DND-41 (cell line): ENCODE measurements at regions not wholly inside any gene's neighbourhood (a gene's known extent, or its start where the extent isn't known, plus 50 kb on each side); places are given as distances from the start of the nearest gene placed in this dataset.

Experiments
- ATAC-seq: fragments of 200-7000 bp; cut with Tn5 transposase; 3 replicates; pipeline ENCODE4 v1.9.1; 2021; ENCODE audit warnings: low read depth; ENCODE audit not compliant: insufficient read depth
- DNase-seq: peaks from one replicate; pipeline ENCODE4 v3.0.0-alpha.2; 2020
- H2AFZ ChIP-seq: 2 replicates; pipeline ENCODE4 v1.6.0; 2012; ENCODE audit warnings: low read depth, low read length
- H3K27ac ChIP-seq: 2 replicates; pipeline ENCODE4 v1.5.1; 2012; ENCODE audit warnings: low read length, inconsistent platforms
- H3K27me3 ChIP-seq: fragments of 200-600 bp; sonication (generic); 2 replicates; pipeline ENCODE4 v1.6.0; 2012; ENCODE audit warnings: low read length, mild to moderate bottlenecking, inconsistent platforms; ENCODE audit not compliant: insufficient read depth, poor library complexity
- H3K36me3 ChIP-seq: 2 replicates; pipeline ENCODE4 v1.5.1; 2012; ENCODE audit warnings: low read length, inconsistent platforms; ENCODE audit not compliant: insufficient read depth
- H3K4me1 ChIP-seq: 2 replicates; pipeline ENCODE4 v1.5.1; 2012; ENCODE audit warnings: mild to moderate bottlenecking, low read length; ENCODE audit not compliant: insufficient read depth
- H3K4me2 ChIP-seq: 2 replicates; pipeline ENCODE4 v1.6.0; 2012; ENCODE audit warnings: mild to moderate bottlenecking, moderate library complexity, low read length, inconsistent platforms; ENCODE audit not compliant: insufficient read depth
- H3K4me3 ChIP-seq, 2 experiments: fragments of 200-600 bp in 1 of 2; shearing (Covaris generic) in 1 of 2; 2 replicates each; pipeline ENCODE4 v1.5.1; 2012 to 2016; ENCODE audit warnings: inconsistent platforms in 2 of 2, low read length in 2 of 2, mild to moderate bottlenecking in 2 of 2, low read depth in 1 of 2, moderate library complexity in 1 of 2
- H3K79me2 ChIP-seq: 2 replicates; pipeline ENCODE4 v1.6.0; 2012; ENCODE audit warnings: low read length, inconsistent platforms; ENCODE audit not compliant: insufficient read depth
- H3K9ac ChIP-seq: 2 replicates; pipeline ENCODE4 v1.6.0; 2012; ENCODE audit warnings: low read depth, mild to moderate bottlenecking, inconsistent platforms, low read length, moderate library complexity
- H3K9me3 ChIP-seq: 2 replicates; pipeline ENCODE4 v1.5.1; 2012; ENCODE audit warnings: low read length, moderate library complexity, mild to moderate bottlenecking, inconsistent platforms; ENCODE audit not compliant: insufficient read depth, severe bottlenecking
- H4K20me1 ChIP-seq: 2 replicates; pipeline ENCODE4 v1.6.0; 2012; ENCODE audit warnings: low read length; ENCODE audit not compliant: insufficient read depth
- EZH2 ChIP-seq: IDR thresholded peaks from 3 replicates; pipeline ENCODE4 v1.6.1; 2012; ENCODE audit warnings: borderline replicate concordance, low read depth, mild to moderate bottlenecking, moderate library complexity, low read length, inconsistent platforms; ENCODE audit not compliant: severe bottlenecking
- TF ChIP-seq, protein P1 (sequence below): IDR thresholded peaks from 2 replicates; pipeline ENCODE4 v1.5.1; 2012; ENCODE audit warnings: borderline replicate concordance, low read length, moderate library complexity, mild to moderate bottlenecking; ENCODE audit not compliant: poor library complexity, severe bottlenecking; ENCODE audit errors: extremely low read depth

DNA sequence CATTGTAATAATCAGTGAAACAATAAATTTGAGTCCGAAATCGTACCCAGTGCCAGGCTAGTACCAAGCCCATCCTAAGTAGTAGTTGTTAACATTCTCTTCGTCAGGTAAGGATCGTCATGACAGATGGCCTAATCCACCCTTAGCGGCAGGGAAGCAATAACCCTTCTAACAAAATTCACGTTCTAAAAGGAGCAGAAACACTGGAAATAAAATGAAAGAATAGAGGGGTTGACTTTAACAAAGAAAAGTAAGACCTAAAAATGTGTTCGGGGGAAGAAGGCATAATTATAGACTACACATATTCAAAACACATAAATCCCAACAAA is 142.7 kb downstream of the CPEB2 start:
- no peaks in the 10 kb centered on the region for H3K4me1 ChIP-seq
- DNase-seq = no peak
- TF ChIP-seq EZH2 = no peak
- TF ChIP-seq, protein P1, sequence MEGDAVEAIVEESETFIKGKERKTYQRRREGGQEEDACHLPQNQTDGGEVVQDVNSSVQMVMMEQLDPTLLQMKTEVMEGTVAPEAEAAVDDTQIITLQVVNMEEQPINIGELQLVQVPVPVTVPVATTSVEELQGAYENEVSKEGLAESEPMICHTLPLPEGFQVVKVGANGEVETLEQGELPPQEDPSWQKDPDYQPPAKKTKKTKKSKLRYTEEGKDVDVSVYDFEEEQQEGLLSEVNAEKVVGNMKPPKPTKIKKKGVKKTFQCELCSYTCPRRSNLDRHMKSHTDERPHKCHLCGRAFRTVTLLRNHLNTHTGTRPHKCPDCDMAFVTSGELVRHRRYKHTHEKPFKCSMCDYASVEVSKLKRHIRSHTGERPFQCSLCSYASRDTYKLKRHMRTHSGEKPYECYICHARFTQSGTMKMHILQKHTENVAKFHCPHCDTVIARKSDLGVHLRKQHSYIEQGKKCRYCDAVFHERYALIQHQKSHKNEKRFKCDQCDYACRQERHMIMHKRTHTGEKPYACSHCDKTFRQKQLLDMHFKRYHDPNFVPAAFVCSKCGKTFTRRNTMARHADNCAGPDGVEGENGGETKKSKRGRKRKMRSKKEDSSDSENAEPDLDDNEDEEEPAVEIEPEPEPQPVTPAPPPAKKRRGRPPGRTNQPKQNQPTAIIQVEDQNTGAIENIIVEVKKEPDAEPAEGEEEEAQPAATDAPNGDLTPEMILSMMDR = no peak

DNA sequence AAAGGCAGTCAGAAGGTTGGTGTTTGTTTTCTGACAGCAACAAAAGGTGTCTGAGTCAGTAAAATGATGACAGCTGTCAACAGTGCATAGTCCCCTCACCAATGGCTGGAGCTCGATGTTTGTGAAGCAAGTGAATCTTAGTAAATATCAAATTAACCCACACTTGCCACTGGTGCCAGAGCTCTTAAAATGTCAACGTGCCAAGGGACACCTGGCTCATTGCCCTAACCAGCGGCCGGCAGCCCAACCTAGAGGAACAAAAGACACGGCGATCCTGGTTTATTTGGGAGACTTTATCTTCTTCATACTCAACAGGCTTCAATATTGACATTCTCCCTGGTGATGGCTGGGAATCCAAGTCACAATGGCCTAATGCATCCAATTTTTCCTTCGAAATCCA is 143.4 kb downstream of the CPEB2 start:
- H3K36me3 ChIP-seq = no peaks in the 10 kb centered on the region
- H3K9me3 ChIP-seq = no peaks in the 10 kb centered on the region
- DNase-seq (no peak), ATAC-seq (no peak)
- no peaks in the 10 kb centered on the region for H3K79me2 ChIP-seq
- TF ChIP-seq, protein P1 = no peak
- TF ChIP-seq EZH2 = no peak
- no peaks in the 10 kb centered on the region for H4K20me1 ChIP-seq
- H3K27me3 ChIP-seq = no peaks in the 10 kb centered on the region
- H3K4me3 ChIP-seq = no peak overlapping the region
- no peak overlapping the region for H3K9ac ChIP-seq
- no peak overlapping the region for H3K4me2 ChIP-seq
- no peak overlapping the region for H3K27ac ChIP-seq
- no peak overlapping the region for H2AFZ ChIP-seq
- H3K4me1 ChIP-seq = no peaks in the 10 kb centered on the region

More for the DNA sequence above, 142.7 kb downstream of the CPEB2 start:
- no peak overlapping the region for H2AFZ ChIP-seq
- H3K9me3 ChIP-seq = no peaks in the 10 kb centered on the region
- no peak for ATAC-seq
- no peaks in the 10 kb centered on the region for H3K27me3 ChIP-seq
- H3K4me2 ChIP-seq = no peak overlapping the region
- H3K79me2 ChIP-seq = no peaks in the 10 kb centered on the region
- H3K36me3 ChIP-seq = no peaks in the 10 kb centered on the region
- no peak overlapping the region for H3K27ac ChIP-seq
- no peak overlapping the region for H3K9ac ChIP-seq
- H3K4me3 ChIP-seq = no peak overlapping the region
- no peaks in the 10 kb centered on the region for H4K20me1 ChIP-seq

DNA sequence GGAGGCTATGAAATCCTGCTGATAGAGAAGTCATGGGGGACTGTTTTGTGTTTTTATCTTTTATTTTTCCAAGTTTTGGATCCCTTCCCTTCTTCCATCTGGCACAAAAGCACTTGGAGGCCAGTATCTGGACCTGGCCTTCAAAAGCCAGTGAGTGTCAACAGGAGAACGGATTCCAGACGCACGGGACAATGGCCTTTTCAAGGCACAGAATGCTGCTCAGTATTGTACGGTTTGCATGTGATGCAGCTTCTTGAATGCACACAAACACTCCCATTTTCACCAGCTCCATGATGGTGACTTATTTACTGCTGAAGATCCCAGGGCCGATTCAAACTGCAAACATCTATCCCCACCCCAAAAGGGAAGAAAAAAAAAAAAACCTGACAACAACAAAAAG is 145.4 kb downstream of the CPEB2 start:
- Histone ChIP-seq H3K36me3 (no peaks in the 10 kb centered on the region), H3K27me3 (no peaks in the 10 kb centered on the region), H3K4me2 (no peak overlapping the region), H3K4me3 (no peak overlapping the region), H3K4me1 (no peaks in the 10 kb centered on the region), H3K9ac (no peak overlapping the region), H3K27ac (no peak overlapping the region), H4K20me1 (no peaks in the 10 kb centered on the region), H2AFZ (no peak overlapping the region), H3K79me2 (no peaks in the 10 kb centered on the region), H3K9me3 (no peaks in the 10 kb centered on the region)
- no peak for DNase-seq
- TF ChIP-seq, protein P1 = no peak
- ATAC-seq = no peak

DNA sequence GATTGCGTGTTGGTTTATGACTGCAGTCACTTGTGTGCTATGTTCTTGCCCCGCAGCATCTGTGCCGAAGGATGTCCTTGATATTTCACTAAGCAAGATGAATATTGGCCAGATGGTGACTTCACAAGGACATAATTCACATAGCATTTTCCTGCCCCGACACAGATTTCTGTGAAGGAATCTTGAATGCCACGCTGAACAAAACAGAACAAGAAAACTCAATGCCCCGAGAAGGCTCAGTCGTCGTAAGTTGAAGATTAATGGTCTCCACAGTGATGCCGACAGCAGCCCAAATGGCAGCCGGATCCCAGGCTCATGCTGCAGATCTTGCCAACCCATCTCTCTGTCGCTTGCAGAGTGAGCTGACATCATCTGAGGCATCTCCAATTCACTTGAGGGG is 145.9 kb downstream of the CPEB2 start:
- ATAC-seq (no peak), DNase-seq (no peak)
- Histone ChIP-seq H2AFZ (no peak overlapping the region), H3K4me2 (no peak overlapping the region), H3K36me3 (no peaks in the 10 kb centered on the region), H3K27me3 (no peaks in the 10 kb centered on the region), H3K9ac (no peak overlapping the region), H3K79me2 (no peaks in the 10 kb centered on the region), H3K27ac (no peak overlapping the region), H3K4me3 (no peak overlapping the region), H3K4me1 (no peaks in the 10 kb centered on the region), H3K9me3 (no peaks in the 10 kb centered on the region), H4K20me1 (no peaks in the 10 kb centered on the region)
- TF ChIP-seq EZH2 = no peak
- TF ChIP-seq, protein P1 = no peak
